ENCODE measurements at regions not wholly inside any gene's neighbourhood (a gene's known extent, or its start where the extent isn't known, plus 50 kb on each side); places are given as distances from the start of the nearest gene placed in this dataset.

DNA sequence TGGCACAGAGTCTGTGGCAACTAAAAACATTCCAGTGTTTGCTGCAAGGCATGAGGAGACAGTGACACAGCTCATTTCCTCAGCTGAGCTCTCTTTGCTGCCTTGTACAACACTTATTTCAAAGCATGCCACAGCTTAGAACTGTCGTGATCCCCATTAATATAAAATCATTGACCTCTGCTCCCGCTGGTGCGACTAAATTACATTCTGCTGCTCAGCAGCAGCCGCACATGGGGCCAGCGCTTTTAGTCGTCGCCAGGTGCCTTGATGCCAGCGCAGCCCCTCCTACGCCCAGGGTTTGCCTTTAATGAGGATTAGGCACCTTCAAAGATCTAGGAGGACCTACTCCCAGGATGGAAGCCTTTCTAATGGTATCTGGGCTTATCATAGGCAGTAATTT is 717.9 kb upstream of the POU3F2 start:
- no peak overlapping the region for H3K27ac ChIP-seq (ENCODE audit: low read length)
- H3K79me2 ChIP-seq (ENCODE audit: low read length) = no peaks in the 10 kb centered on the region
- no peaks in the 10 kb centered on the region for H3K27me3 ChIP-seq (replicated peaks; ENCODE audit: insufficient read depth, low read length)
- no peaks in the 10 kb centered on the region for H3K9me2 ChIP-seq (replicated peaks; ENCODE audit: insufficient read depth, low read length)
- no peaks in the 10 kb centered on the region for H3K4me1 ChIP-seq (ENCODE audit: low read length)
- H3K36me3 ChIP-seq (replicated peaks; ENCODE audit: insufficient read depth, low read length) = no peaks in the 10 kb centered on the region
- H3F3A ChIP-seq (ENCODE audit: insufficient read depth, low read length) = no peaks in the 10 kb centered on the region
- no peak overlapping the region for H3K4me3 ChIP-seq (ENCODE audit: low read length)
- H2AFZ ChIP-seq (ENCODE audit: low read length) = no peak overlapping the region
- no peak for TF ChIP-seq CTCF (IDR thresholded peaks at IDR 0.05; ENCODE audit: low read length)
- no peak for TF ChIP-seq EZH2phosphoT487 (IDR thresholded peaks at IDR 0.05; ENCODE audit: low read length)
- TF ChIP-seq EZH2 (optimal IDR thresholded peaks at IDR 0.05; ENCODE audit: low read depth, low read length) = no peak
- no peak overlapping the region for H3K4me2 ChIP-seq (ENCODE audit: low read depth, low read length)
- no peak overlapping the region for H3K9ac ChIP-seq (ENCODE audit: low read length)
- no peaks in the 10 kb centered on the region for H3K9me3 ChIP-seq (replicated peaks; ENCODE audit: insufficient read depth, low read length)
- DNase-seq = no peak
- no peaks in the 10 kb centered on the region for H4K20me1 ChIP-seq (ENCODE audit: insufficient read depth, low read length)

DNA sequence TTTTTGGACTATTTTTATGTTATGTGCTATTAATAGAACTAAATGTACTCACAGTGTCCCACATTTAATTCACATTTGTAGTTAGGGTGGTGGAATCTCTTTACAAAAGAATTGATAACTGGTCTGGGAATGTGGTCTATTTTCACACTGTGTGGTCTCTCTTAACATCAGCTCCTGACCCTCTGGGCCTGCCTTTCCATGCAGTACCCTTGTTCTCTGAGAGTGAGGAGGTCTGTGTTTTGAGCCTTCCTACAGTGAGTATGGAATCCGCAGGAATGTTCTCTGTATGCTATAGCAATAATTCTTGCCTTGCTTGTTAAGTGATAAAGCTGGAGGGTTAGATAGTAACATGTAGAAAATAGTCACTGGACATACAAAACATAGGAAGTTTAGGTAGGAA is 717.3 kb upstream of the POU3F2 start:
- no peaks in the 10 kb centered on the region for H3K9me2 ChIP-seq (replicated peaks; ENCODE audit: insufficient read depth, low read length)
- H3K4me3 ChIP-seq (ENCODE audit: low read length) = no peak overlapping the region
- H2AFZ ChIP-seq (ENCODE audit: low read length) = no peak overlapping the region
- H3K9ac ChIP-seq (ENCODE audit: low read length) = no peak overlapping the region
- no peak overlapping the region for H3K4me2 ChIP-seq (ENCODE audit: low read depth, low read length)
- no peaks in the 10 kb centered on the region for H3K36me3 ChIP-seq (replicated peaks; ENCODE audit: insufficient read depth, low read length)
- DNase-seq = no peak
- no peaks in the 10 kb centered on the region for H3K27me3 ChIP-seq (replicated peaks; ENCODE audit: insufficient read depth, low read length)
- H3K79me2 ChIP-seq (ENCODE audit: low read length) = no peaks in the 10 kb centered on the region
- H4K20me1 ChIP-seq (ENCODE audit: insufficient read depth, low read length) = no peaks in the 10 kb centered on the region
- no peaks in the 10 kb centered on the region for H3K4me1 ChIP-seq (ENCODE audit: low read length)
- no peak for TF ChIP-seq EZH2phosphoT487 (IDR thresholded peaks at IDR 0.05; ENCODE audit: low read length)
- no peak for TF ChIP-seq CTCF (IDR thresholded peaks at IDR 0.05; ENCODE audit: low read length)
- no peak for TF ChIP-seq EZH2 (optimal IDR thresholded peaks at IDR 0.05; ENCODE audit: low read depth, low read length)
- no peaks in the 10 kb centered on the region for H3F3A ChIP-seq (ENCODE audit: insufficient read depth, low read length)
- no peaks in the 10 kb centered on the region for H3K9me3 ChIP-seq (replicated peaks; ENCODE audit: insufficient read depth, low read length)
- no peak overlapping the region for H3K27ac ChIP-seq (ENCODE audit: low read length)

GRCh38 chr6:98118397-98119045 is 715.9 kb upstream of the POU3F2 start:
- Histone ChIP-seq H3K9ac (ENCODE audit: low read length) (no peak overlapping the region), H3K9me2 (replicated peaks; ENCODE audit: insufficient read depth, low read length) (no peaks in the 10 kb centered on the region), H3K27me3 (replicated peaks; ENCODE audit: insufficient read depth, low read length) (no peaks in the 10 kb centered on the region), H3K36me3 (replicated peaks; ENCODE audit: insufficient read depth, low read length) (no peaks in the 10 kb centered on the region), H2AFZ (ENCODE audit: low read length) (no peak overlapping the region), H3K4me1 (ENCODE audit: low read length) (no peaks in the 10 kb centered on the region), H3K27ac (ENCODE audit: low read length) (no peak overlapping the region), H4K20me1 (ENCODE audit: insufficient read depth, low read length) (no peaks in the 10 kb centered on the region), H3K4me3 (ENCODE audit: low read length) (no peak overlapping the region), H3K4me2 (ENCODE audit: low read depth, low read length) (no peak overlapping the region), H3K9me3 (replicated peaks; ENCODE audit: insufficient read depth, low read length) (no peaks in the 10 kb centered on the region), H3F3A (ENCODE audit: insufficient read depth, low read length) (no peaks in the 10 kb centered on the region), H3K79me2 (ENCODE audit: low read length) (no peaks in the 10 kb centered on the region)
- DNase-seq = no peak
- TF ChIP-seq EZH2 (optimal IDR thresholded peaks at IDR 0.05; ENCODE audit: low read depth, low read length) (no peak), CTCF (IDR thresholded peaks at IDR 0.05; ENCODE audit: low read length) (no peak), EZH2phosphoT487 (IDR thresholded peaks at IDR 0.05; ENCODE audit: low read length) (no peak)

Measured in MM.1S (cell line).